Kasumi-1 (cell line): ENCODE measurements at regions not wholly inside any gene's neighbourhood (a gene's known extent, or its start where the extent isn't known, plus 50 kb on each side); places are given as distances from the start of the nearest gene placed in this dataset.
A peak's percentile ranks its signal among the peaks of the same experiment; 100 is the strongest.
"Not testable (repeated sequence)": the region's sequence is repeated elsewhere in the genome, so short reads cannot be mapped to it uniquely, and the experiment has no call there.

Experiments
- DNase-seq, 2 experiments: peaks; one replicate each; lab custom pipeline; 2025; lab: John Stamatoyannopoulos, UW

GRCh38 chr7:9505516-9505915, 1072.1 kb downstream of the NXPH1 start:
- no peak for DNase-seq

GRCh38 chr7:9507290-9507689, 1073.9 kb downstream of the NXPH1 start:
- DNase-seq = no peak

DNA sequence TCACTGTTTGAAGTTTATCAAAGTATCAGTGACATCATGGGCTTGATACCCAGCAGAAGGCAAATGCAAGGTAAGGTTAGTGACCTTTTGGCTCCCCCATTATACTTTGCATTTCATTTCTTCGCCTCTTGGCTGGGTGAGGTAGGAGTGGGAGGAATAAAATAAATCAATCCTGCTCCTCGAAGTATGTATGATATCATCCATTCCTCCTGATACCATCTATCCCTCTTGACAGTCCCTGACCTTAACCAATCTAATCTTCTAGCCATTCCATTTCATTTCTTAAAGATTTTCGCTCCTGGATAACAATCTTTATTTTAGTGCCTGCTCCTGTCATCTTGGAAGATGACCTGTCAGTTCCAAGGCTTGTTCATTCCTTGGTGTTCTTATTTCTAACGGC, 1083.3 kb downstream of the NXPH1 start:
- DNase-seq = no peak

GRCh38 chr7:9523579-9523978, 1090.2 kb downstream of the NXPH1 start:
- no peak for DNase-seq

DNA sequence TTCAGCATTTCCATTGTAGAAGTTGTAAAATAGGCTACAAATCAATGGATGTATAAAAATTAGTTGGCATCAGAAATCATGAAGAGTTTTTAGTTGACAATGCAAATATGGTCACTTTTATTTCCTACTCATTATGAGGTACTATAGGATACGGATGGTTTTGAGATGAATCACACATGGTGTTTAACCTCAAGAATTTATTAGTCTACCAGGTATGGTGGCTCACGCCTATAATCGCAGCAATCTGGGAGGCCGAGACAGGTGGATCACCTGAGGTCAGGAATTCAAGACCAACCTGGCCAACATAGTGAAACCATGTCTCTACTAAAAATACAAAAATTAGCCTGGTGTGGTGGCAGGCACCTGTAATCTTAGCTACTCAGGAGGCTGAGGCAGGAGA, 1119.0 kb downstream of the NXPH1 start:
- not testable (repeated sequence) for DNase-seq

GRCh38 chr7:9557853-9558252, 1124.4 kb downstream of the NXPH1 start:
- no peak for DNase-seq

DNA sequence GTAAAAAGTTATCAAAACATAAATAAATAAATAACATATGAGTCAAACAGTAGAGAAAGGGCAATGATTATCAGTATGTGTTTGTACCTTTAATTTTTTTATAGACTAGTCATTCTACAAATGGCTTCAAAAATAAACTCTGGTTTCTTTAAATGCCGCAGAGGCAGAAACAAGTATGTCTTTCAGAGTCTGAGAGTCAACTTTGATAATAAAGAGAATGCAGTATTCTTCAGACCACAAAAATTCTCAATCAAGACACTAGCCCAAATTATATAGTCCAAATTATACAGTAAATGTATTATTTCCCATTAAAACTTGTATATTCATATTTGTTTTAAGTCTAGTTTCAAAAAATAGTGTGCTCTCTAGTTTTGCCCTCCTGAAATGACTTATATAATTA, 1142.3 kb downstream of the NXPH1 start:
- no peak for DNase-seq

DNA sequence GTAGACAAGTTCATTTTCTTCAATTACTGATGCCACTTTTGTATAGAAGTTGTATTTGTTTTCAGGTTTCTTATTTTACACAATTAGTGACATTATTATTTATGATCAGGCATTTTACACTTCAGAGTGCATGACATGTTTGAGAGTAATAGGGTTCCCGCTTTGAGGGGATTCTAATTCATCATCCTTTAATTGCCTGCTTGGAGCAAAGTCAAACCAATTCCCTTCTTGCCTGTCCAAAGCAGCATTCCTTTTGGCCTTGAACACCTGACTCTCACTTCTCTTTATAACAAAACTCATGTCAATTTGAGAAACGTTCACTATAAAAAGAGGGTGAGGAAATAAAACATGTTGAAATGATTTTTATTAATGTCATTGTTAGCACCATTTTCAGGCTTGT, 1149.4 kb downstream of the NXPH1 start:
- no peak for DNase-seq

DNA sequence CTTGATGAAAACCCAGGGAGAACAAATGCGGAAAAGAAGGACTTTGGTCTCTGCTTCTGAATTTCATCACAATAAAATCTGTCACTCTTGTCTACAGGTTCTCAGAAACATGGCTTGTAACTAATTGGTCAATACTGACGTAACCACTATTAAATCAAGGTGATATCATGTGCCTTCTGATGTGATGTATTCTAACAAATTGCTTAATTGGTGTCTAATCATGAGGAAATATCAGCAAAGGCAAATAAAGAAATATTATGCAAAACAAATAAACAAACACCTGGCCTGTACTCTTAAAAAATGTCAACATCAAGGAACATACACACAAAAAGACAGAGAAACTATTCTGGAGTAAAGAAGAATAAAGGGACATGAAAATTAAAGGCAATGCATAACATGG, 1165.0 kb downstream of the NXPH1 start:
- DNase-seq = no peak

DNA sequence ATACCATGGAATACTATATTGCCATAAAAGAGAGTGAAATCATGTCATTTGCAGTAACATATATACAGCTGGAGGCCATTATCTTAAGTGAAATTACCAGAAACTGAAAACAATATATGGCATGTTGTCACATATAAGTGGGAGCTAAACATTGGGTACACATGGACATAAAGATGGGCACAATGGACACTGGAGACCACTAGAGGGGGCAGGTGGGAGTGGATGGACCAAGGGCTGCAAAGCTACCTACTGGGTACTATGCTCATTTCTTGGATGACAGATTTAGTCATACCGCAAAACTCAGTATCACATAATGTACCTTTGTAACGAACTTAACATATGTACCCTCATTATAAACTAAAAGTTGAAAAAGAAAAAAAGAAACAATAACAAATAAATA, 1167.6 kb downstream of the NXPH1 start:
- DNase-seq = no peak

GRCh38 chr7:9603291-9603690, 1169.9 kb downstream of the NXPH1 start:
- no peak for DNase-seq

DNA sequence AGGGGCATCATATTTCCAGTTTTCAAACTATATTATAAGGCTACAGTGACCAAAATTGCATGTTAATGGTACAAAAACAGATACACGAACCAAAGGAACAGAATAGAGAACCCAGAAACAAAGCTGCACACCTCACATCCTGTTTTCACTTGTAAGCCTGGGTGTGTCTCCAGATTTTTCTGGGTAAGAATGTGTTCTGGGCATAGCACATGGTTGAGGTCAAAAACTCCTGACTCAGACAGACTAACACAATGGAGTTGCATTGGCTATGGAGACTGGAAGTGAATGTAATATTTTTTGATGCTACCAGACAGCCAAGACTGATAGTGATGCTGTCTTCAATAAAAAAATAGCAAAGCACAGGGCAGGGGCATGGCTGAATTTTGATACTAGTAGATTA, 1175.2 kb downstream of the NXPH1 start:
- no peak for DNase-seq

DNA sequence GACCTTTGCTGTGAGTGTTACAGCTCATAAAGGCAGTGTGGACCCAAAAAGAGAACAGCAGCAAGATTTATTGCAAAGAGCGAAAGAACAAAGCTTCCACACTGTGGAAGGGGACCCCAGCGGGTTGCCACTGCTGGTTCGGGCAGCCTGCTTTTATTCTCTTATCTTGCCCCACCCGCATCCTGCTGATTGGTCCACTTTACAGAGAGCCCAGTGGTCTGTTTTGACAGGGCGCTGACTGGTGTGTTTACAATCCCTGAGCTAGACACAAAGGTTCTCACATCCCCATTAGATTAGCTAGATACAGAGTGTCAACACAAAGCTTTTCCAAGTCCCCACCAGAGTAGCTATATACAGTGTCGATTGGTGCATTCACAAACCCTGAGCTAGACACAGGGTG, 1187.5 kb downstream of the NXPH1 start:
- not testable (repeated sequence) for DNase-seq

DNA sequence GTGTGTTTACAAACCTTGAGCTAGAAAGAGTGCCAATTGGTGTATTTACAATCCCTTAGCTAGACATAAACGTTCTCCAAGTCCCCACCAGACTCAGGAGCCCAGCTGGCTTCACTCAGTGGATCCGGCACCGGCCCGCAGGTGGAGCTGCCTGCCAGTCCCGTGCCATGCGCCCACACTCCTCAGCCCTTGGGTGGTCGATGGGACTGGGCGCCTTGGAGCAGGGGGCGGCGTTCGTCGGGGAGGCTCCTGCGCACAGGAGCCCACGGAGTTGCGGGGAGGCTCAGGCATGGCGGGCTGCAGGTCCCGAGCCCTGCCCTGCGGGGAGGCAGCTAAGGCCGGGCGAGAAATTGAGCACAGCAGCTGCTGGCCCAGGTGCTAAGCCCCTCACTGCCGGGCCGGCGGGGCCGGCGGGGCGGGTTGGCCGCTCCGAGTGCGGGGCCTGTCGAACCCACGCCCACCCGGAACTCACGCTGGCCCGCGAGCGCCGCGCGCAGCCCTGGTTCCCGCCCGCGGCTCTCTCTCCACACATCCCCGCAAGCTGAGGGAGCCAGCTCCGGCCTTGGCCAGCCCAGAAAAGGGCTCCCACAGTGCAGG, 1188.0 kb downstream of the NXPH1 start:
- DNase-seq = not testable (repeated sequence)

DNA sequence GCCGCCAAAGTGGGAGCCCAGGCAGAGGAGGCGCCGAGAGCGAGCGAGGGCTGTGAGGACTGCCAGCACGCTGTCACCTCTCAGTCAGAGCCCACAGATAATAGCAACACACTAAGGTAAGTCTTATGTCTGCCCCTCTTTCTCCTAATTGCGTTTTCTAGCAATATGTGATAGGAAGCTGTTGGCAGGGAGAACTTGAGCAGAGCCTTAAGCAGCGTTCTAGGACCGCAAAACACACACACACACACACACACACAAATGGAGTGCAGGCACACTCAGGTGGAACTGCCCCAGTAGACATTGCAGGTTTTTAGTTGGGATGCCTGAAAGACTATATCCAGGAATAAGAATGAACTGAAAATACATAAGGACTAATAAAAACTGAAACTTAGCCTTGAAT, 1188.5 kb downstream of the NXPH1 start:
- no peak for DNase-seq

DNA sequence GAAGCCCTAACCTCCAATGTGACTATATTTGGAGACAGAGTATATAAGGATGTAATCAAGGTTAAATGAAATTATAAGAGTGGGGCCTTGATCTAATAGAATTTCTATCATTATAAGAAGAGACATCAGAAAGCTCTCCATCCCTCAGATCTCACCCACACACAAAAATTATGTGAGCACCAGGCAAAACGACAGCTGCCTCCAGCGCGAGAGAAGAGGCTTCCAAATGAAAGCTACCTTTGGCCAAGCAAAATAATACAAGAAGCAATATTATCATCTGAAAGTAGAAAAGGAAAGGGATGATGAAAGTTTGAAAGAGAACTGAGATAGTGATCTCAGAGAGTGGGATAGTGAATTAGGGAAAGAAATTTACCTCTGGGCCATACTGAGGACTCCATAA, 1192.5 kb downstream of the NXPH1 start:
- DNase-seq = no peak

- no peak for DNase-seq
These were observed 1212.3 kb downstream of the NXPH1 start for GRCh38 chr7:9645756-9646155.

DNA sequence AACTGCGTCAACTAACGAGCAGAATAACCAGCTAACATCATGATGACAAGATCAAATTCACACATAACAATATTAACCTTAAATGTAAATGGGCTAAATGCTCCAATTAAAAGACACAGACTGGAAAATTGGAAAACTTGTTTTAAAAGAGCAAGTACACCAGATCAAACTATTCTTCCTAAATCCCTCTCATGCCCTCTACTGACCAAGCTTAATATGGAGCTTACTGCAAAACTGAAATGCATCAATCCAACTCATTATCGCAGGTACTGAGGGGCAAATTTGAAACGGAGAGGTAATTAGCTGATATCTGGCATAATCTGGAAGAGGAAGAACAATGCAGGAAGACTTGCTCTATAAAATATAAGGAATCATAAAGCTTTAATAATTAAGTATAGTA, 1223.8 kb downstream of the NXPH1 start:
- peak; percentile 1 to 17 for DNase-seq

GRCh38 chr7:9671979-9672917, 1238.8 kb downstream of the NXPH1 start:
- no peak for DNase-seq

- no peak for DNase-seq
These were observed 1247.3 kb downstream of the NXPH1 start for GRCh38 chr7:9680713-9681112.

DNA sequence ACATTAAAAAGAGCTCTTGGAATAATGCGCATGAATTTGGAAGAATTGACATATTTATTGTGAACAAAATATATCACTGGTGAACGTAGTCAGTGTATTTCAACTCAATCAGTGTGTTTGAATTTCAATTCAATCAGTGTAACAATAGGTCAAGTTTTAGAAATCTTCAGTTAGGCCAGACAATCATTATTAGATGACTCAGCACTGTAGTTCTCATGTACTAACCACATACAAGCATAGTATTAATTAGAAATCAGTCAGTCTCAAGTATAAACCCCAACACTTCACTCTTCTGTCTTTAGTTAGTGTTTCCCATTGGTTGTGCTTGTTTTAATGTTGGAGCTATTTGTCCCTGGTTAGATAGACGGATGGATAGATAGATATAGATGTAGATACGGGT, 1247.9 kb downstream of the NXPH1 start:
- DNase-seq = no peak

DNA sequence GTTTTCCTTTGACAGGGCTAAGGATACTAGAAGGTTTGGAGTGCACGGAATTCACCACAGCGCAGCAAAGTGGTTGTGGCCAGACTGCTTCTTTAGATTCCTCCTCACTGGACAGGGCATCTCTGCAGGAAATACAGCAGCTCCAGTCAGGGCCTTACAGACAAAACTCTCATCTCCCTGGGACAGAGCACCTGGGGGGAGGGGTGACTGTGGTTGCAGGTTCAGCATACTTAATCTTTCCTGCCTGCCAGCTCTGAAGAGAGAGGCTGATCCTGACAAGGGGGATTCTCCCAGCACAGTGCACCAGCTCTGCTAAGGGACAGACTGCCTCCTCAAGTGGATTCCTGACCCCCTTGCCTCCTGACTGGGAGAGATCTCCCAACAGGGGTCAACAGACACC, 1257.9 kb downstream of the NXPH1 start:
- no peak for DNase-seq

DNA sequence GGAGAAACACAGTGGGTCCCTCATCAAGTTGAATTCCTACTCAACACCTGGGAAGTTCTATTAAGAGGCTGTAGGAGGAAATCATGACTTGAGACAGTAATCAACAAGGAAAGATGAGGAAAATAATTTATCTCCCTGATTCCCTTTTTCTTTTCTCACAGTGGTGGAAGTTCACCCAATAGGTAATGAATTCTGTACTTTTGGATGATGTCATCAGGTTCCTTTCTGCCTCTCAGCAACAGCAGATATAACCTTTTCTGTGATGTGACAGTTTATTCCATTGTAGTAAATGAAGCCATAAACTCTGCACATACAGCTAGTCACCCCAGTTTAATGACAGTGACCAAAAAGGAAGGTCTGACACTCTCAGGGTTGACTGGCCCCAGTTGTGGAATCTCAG, 1265.0 kb downstream of the NXPH1 start:
- no peak for DNase-seq

DNA sequence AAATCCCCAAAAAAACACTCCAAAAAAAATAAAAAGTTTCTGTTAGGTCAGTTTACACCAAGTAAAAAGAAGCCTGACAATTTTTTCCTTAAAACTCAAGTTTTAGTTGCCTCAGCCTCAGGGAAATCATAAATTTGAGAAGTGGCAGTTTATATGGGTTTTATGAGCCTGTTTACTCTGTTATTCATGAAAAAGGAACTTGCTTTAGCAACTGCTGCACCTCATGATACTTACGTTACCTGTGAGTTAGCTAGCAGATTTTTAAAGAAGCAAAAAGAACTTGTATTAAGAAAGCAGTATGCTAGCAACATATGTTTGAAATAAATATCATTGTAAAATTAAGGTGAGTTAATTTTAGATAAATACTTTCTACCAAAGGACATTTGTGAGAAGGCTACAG, 1264.5 kb upstream of the PHF14 start:
- DNase-seq = no peak
